ENCODE measurements at regions not wholly inside any gene's neighbourhood (a gene's known extent, or its start where the extent isn't known, plus 50 kb on each side); places are given as distances from the start of the nearest gene placed in this dataset.

DNA sequence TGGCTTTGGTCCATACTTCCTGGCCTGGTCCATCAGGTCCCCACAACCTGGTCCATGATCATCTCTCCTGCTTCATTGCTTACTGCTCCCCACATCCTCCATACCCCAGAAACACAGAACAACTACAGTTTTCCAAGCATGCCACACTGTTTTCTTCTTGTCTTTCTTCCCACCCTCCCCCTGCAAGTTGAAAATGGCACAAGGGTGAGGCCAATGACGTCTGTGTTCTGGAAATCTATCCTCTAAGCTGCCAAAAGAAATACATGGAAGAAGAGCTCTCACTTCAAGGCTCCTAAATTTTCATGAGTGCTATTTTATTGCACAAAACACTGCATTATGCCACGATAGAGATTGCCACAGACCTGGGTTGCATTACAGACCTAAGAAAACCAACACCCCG lies 404.4 kb downstream of the VPS13C start:
- TF ChIP-seq, protein P1, sequence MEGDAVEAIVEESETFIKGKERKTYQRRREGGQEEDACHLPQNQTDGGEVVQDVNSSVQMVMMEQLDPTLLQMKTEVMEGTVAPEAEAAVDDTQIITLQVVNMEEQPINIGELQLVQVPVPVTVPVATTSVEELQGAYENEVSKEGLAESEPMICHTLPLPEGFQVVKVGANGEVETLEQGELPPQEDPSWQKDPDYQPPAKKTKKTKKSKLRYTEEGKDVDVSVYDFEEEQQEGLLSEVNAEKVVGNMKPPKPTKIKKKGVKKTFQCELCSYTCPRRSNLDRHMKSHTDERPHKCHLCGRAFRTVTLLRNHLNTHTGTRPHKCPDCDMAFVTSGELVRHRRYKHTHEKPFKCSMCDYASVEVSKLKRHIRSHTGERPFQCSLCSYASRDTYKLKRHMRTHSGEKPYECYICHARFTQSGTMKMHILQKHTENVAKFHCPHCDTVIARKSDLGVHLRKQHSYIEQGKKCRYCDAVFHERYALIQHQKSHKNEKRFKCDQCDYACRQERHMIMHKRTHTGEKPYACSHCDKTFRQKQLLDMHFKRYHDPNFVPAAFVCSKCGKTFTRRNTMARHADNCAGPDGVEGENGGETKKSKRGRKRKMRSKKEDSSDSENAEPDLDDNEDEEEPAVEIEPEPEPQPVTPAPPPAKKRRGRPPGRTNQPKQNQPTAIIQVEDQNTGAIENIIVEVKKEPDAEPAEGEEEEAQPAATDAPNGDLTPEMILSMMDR (IDR thresholded peaks at IDR 0.05) = no peak
- TF ChIP-seq POLR2A (IDR thresholded peaks at IDR 0.05) = no peak
